ENCODE measurements at regions not wholly inside any gene's neighbourhood (a gene's known extent, or its start where the extent isn't known, plus 50 kb on each side); places are given as distances from the start of the nearest gene placed in this dataset.

GRCh38 chr5:72648480-72648879 is 141.3 kb upstream of the ZNF366 start:
- no peaks in the 10 kb centered on the region for H3K36me3 ChIP-seq (ENCODE audit: control insufficient read depth, insufficient read depth, low read length)
- H3K23ac ChIP-seq (ENCODE audit: low read depth, low read length) = no peak overlapping the region
- no peak overlapping the region for H2AK5ac ChIP-seq (ENCODE audit: low read depth, low read length)
- no peak overlapping the region for H4K8ac ChIP-seq (ENCODE audit: low read depth in 2 of 2, low read length in 2 of 2)
- no peak overlapping the region for H4K5ac ChIP-seq (ENCODE audit: low read depth, low read length)
- no TSS peak for BruUV-seq (replicated peaks)
- no peak overlapping the region for H3K4me2 ChIP-seq (ENCODE audit: low read depth, low read length)
- H3K4me1 ChIP-seq (ENCODE audit: control insufficient read depth, insufficient read depth, low read length) = peaks cover 4% of the 10 kb centered on the region
- peaks cover 1% of the 10 kb centered on the region for H3K27me3 ChIP-seq (ENCODE audit: control insufficient read depth, insufficient read depth, low read length)
- POLR2A ChIA-PET (ENCODE audit: unreplicated experiment) = no interaction called here
- in situ Hi-C loops (cut with MboI; ENCODE audit: low sequenced_read_pairs) (no loop called here), intact Hi-C loops (cut with micrococcal nuclease) (no loop called here), dilution Hi-C loops (cut with HindIII; ENCODE audit: low sequenced_read_pairs, unreplicated experiment) (no loop called here)
- no peak overlapping the region for H3K56ac ChIP-seq (ENCODE audit: extremely low read depth, insufficient read depth, low read length)
- no peak overlapping the region for H3K18ac ChIP-seq (ENCODE audit: low read depth, low read length)
- no peak overlapping the region for H2AK9ac ChIP-seq (replicated peaks; ENCODE audit: low read depth, low read length, poor library complexity)
- no peak overlapping the region for H2BK5ac ChIP-seq (ENCODE audit: low read depth, low read length, poor library complexity, severe bottlenecking)
- H4K91ac ChIP-seq (ENCODE audit: insufficient read depth, low read depth, low read length) = no peak overlapping the region
- TF ChIP-seq CEBPB (IDR thresholded peaks at IDR 0.05; ENCODE audit: low read depth, low read length) = no peak
- TF ChIP-seq FOS (IDR thresholded peaks at IDR 0.05; ENCODE audit: low read depth, low read length) = no peak
- TF ChIP-seq MXI1 (IDR thresholded peaks at IDR 0.05; ENCODE audit: borderline replicate concordance, low read depth, low read length) = no peak
- TF ChIP-seq BHLHE40 (IDR thresholded peaks at IDR 0.05; ENCODE audit: low read depth, low read length) = no peak
- no peak for TF ChIP-seq USF2 (IDR thresholded peaks at IDR 0.05; ENCODE audit: low read depth, low read length)
- no peak for TF ChIP-seq MAZ (IDR thresholded peaks at IDR 0.05; ENCODE audit: borderline replicate concordance, low read depth, low read length)
- no peak for TF ChIP-seq RFX5 (IDR thresholded peaks at IDR 0.05; ENCODE audit: low read depth, low read length)
- no peak for TF ChIP-seq CTCF (conservative IDR thresholded peaks at IDR 0.05; ENCODE audit: low read depth, low read length)
- TF ChIP-seq RAD21 (IDR thresholded peaks at IDR 0.05; ENCODE audit: low read length) = no peak
- no peak for TF ChIP-seq ELK1 (IDR thresholded peaks at IDR 0.05; ENCODE audit: borderline replicate concordance, low read depth, low read length)
- TF ChIP-seq POLR2A (IDR thresholded peaks at IDR 0.05; ENCODE audit: low read depth, low read length) = no peak
- no peak for TF ChIP-seq NFE2L2 (IDR thresholded peaks at IDR 0.05; ENCODE audit: low read depth, low read length)
- TF ChIP-seq MAFK (IDR thresholded peaks at IDR 0.05; ENCODE audit: low read depth, low read length) = no peak
- TF ChIP-seq SMC3 (IDR thresholded peaks at IDR 0.05; ENCODE audit: low read depth, low read length) = no peak
- no peak for TF ChIP-seq CHD1 (IDR thresholded peaks at IDR 0.05; ENCODE audit: low read depth, low read length)
- no peak for TF ChIP-seq RCOR1 (IDR thresholded peaks at IDR 0.05; ENCODE audit: insufficient replicate concordance, low read length)
- no peak overlapping the region for H3K14ac ChIP-seq (replicated peaks; ENCODE audit: low read depth, low read length)
- peaks cover 5% of the 10 kb centered on the region; the same call in 1 of the 2 replicates for H3K9me1 ChIP-seq (ENCODE audit: insufficient read depth, low read length)
- no CpG with 5 or more reads among the region's 1 CpG for WGBS, 2 experiments (ENCODE audit: extremely low coverage in 2 of 2, insufficient read length in 1 of 2)
- ATAC-seq (ENCODE audit: low read depth) (no peak), DNase-seq (peak; percentile 39)
- no peaks in the 10 kb centered on the region for H3K9me3 ChIP-seq (ENCODE audit: control insufficient read depth, insufficient read depth, low read length)
- H2BK120ac ChIP-seq (ENCODE audit: low read depth, low read length) = no peak overlapping the region
- H3K4ac ChIP-seq (ENCODE audit: low read depth, low read length) = no peak overlapping the region
- CTCF ChIA-PET = interaction anchor here (0.6 kb wide), 1 partner anchor 110 kb away, joined by 4 read pairs; no protein-coding TSS in a partner anchor
- H3K4me3 ChIP-seq (ENCODE audit: insufficient read depth, low read depth, low read length) = no peak overlapping the region
- H2AFZ ChIP-seq (replicated peaks; ENCODE audit: low read length, poor library complexity) = no peak overlapping the region
- no peak overlapping the region for H2BK20ac ChIP-seq (ENCODE audit: low read depth, low read length)
- no peak overlapping the region for H3K27ac ChIP-seq (ENCODE audit: insufficient read depth, low read length)
- H4K20me1 ChIP-seq (ENCODE audit: insufficient read depth, low read length) = no peaks in the 10 kb centered on the region
- no peak overlapping the region for H2BK15ac ChIP-seq (ENCODE audit: low read depth, low read length)
- no peak overlapping the region for H3K9ac ChIP-seq (ENCODE audit: low read depth, low read length)
- H3K79me1 ChIP-seq (ENCODE audit: low read depth in 1 of 2, low read length in 2 of 2) = no peaks in the 10 kb centered on the region
